MM.1S (cell line): ENCODE measurements at regions not wholly inside any gene's neighbourhood (a gene's known extent, or its start where the extent isn't known, plus 50 kb on each side); places are given as distances from the start of the nearest gene placed in this dataset.

ENCODE experiments used
- DNase-seq: peaks from one replicate; pipeline ENCODE4 v3.0.0-alpha.2; 2015
- H2AFZ ChIP-seq: fragments of 300-600 bp; sonication (generic); 2 replicates; pipeline ENCODE4 v1.6.0; 2016; ENCODE audit warnings: antibody characterized with exemption, low read length
- H3F3A ChIP-seq: fragments of 300-600 bp; sonication (generic); 2 replicates; pipeline ENCODE4 v1.6.1; 2016; ENCODE audit warnings: mild to moderate bottlenecking, antibody characterized with exemption, low read length, moderate library complexity, mixed read lengths; ENCODE audit not compliant: insufficient read depth
- H3K27ac ChIP-seq: fragments of 300-600 bp; sonication (generic); 2 replicates; pipeline ENCODE4 v1.5.1; 2016; ENCODE audit warnings: mild to moderate bottlenecking, low read length
- H3K27me3 ChIP-seq: fragments of 300-600 bp; sonication (generic); replicated peaks from 2 replicates; pipeline ENCODE4 v1.6.0; 2016; ENCODE audit warnings: low read length; ENCODE audit not compliant: insufficient read depth
- H3K36me3 ChIP-seq: fragments of 300-600 bp; sonication (generic); replicated peaks from 2 replicates; pipeline ENCODE4 v1.6.1; 2016; ENCODE audit warnings: mild to moderate bottlenecking, low read length, mixed read lengths; ENCODE audit not compliant: insufficient read depth
- H3K4me1 ChIP-seq: fragments of 300-600 bp; sonication (generic); 2 replicates; pipeline ENCODE4 v1.6.1; 2016; ENCODE audit warnings: low read length, mixed read lengths
- H3K4me2 ChIP-seq: fragments of 300-600 bp; sonication (generic); 2 replicates; pipeline ENCODE4 v1.6.0; 2016; ENCODE audit warnings: low read depth, low read length
- H3K4me3 ChIP-seq: fragments of 300-600 bp; sonication (generic); 2 replicates; pipeline ENCODE4 v1.5.1; 2016; ENCODE audit warnings: low read length, mixed read lengths
- H3K79me2 ChIP-seq: fragments of 300-600 bp; sonication (generic); 2 replicates; pipeline ENCODE4 v1.6.1; 2016; ENCODE audit warnings: mixed run types, low read length, mixed read lengths
- H3K9ac ChIP-seq: fragments of 300-600 bp; sonication (generic); 2 replicates; pipeline ENCODE4 v1.6.1; 2016; ENCODE audit warnings: low read length, mixed read lengths
- H3K9me2 ChIP-seq: fragments of 300-600 bp; sonication (generic); replicated peaks from 2 replicates; pipeline ENCODE4 v1.6.1; 2016; ENCODE audit warnings: mild to moderate bottlenecking, low read length, mixed read lengths; ENCODE audit not compliant: insufficient read depth
- H3K9me3 ChIP-seq: fragments of 300-600 bp; sonication (generic); replicated peaks from 2 replicates; pipeline ENCODE4 v1.6.1; 2016; ENCODE audit warnings: mild to moderate bottlenecking, low read length, mixed read lengths; ENCODE audit not compliant: insufficient read depth
- H4K20me1 ChIP-seq: fragments of 300-600 bp; sonication (generic); 2 replicates; pipeline ENCODE4 v1.6.1; 2016; ENCODE audit warnings: mild to moderate bottlenecking, low read length, moderate library complexity, mixed read lengths; ENCODE audit not compliant: insufficient read depth
- CTCF ChIP-seq: fragments of 300-600 bp; sonication (generic); IDR thresholded peaks from 2 replicates; pipeline ENCODE4 v1.5.1; 2016; ENCODE audit warnings: antibody characterized with exemption, low read length, mixed read lengths
- EZH2 ChIP-seq: fragments of 300-600 bp; sonication (generic); optimal IDR thresholded peaks from 2 replicates; pipeline ENCODE3; 2017; ENCODE audit warnings: low read depth, mild to moderate bottlenecking, antibody characterized with exemption, low read length, mixed read lengths
- EZH2phosphoT487 ChIP-seq: fragments of 300-600 bp; sonication (generic); IDR thresholded peaks from 2 replicates; pipeline ENCODE4 v1.6.1; 2018; ENCODE audit warnings: antibody characterized with exemption, low read length

GRCh38 chr13:70938462-70938861, 830.2 kb upstream of the KLHL1 start:
- Histone ChIP-seq H3K27me3 (no peaks in the 10 kb centered on the region), H4K20me1 (no peaks in the 10 kb centered on the region), H3K36me3 (no peaks in the 10 kb centered on the region), H3K9me3 (no peaks in the 10 kb centered on the region), H3K79me2 (no peaks in the 10 kb centered on the region), H3K9ac (no peak overlapping the region), H3K4me1 (no peaks in the 10 kb centered on the region), H3K4me3 (no peak overlapping the region), H3F3A (no peaks in the 10 kb centered on the region), H3K27ac (no peak overlapping the region), H2AFZ (no peak overlapping the region), H3K4me2 (no peak overlapping the region), H3K9me2 (no peaks in the 10 kb centered on the region)
- no peak for TF ChIP-seq CTCF
- TF ChIP-seq EZH2: no peak
- no peak for TF ChIP-seq EZH2phosphoT487
- DNase-seq: no peak

- no peak for DNase-seq
- Histone ChIP-seq H3K79me2 (no peaks in the 10 kb centered on the region), H3K27ac (no peak overlapping the region), H3K27me3 (no peaks in the 10 kb centered on the region), H3F3A (no peaks in the 10 kb centered on the region), H3K4me1 (no peaks in the 10 kb centered on the region), H3K36me3 (no peaks in the 10 kb centered on the region), H3K4me2 (no peak overlapping the region), H3K9me3 (no peaks in the 10 kb centered on the region), H4K20me1 (no peaks in the 10 kb centered on the region), H3K9me2 (no peaks in the 10 kb centered on the region), H2AFZ (no peak overlapping the region), H3K4me3 (no peak overlapping the region), H3K9ac (no peak overlapping the region)
- no peak for TF ChIP-seq CTCF
- TF ChIP-seq EZH2: no peak
- no peak for TF ChIP-seq EZH2phosphoT487
Observed at GRCh38 chr13:70932511-70932910, 824.3 kb upstream of the KLHL1 start.

- H3K9me3 ChIP-seq: no peaks in the 10 kb centered on the region
- no peak for DNase-seq
- no peak overlapping the region for H2AFZ ChIP-seq
- no peak overlapping the region for H3K4me3 ChIP-seq
- no peaks in the 10 kb centered on the region for H3K79me2 ChIP-seq
- H3K4me1 ChIP-seq: no peaks in the 10 kb centered on the region
- H3K9me2 ChIP-seq: no peaks in the 10 kb centered on the region
- H3F3A ChIP-seq: no peaks in the 10 kb centered on the region
- no peaks in the 10 kb centered on the region for H4K20me1 ChIP-seq
- no peak overlapping the region for H3K4me2 ChIP-seq
- TF ChIP-seq CTCF: no peak
- no peak for TF ChIP-seq EZH2phosphoT487
- no peak for TF ChIP-seq EZH2
- H3K9ac ChIP-seq: no peak overlapping the region
- H3K27me3 ChIP-seq: no peaks in the 10 kb centered on the region
- no peak overlapping the region for H3K27ac ChIP-seq
- H3K36me3 ChIP-seq: no peaks in the 10 kb centered on the region
Observed at GRCh38 chr13:70923863-70924752, 815.9 kb upstream of the KLHL1 start.
